GM23338 (cell line): ENCODE measurements at regions not wholly inside any gene's neighbourhood (a gene's known extent, or its start where the extent isn't known, plus 50 kb on each side); places are given as distances from the start of the nearest gene placed in this dataset.

Source experiments
- ATAC-seq: fragments of 200-7000 bp; cut with Tn5 transposase; 3 replicates; pipeline ENCODE4 v1.9.1; 2020
- DNase-seq: peaks from one replicate; pipeline ENCODE4 v3.0.0-alpha.2; 2015; ENCODE audit warnings: low spot score
- H2AFZ ChIP-seq: fragments of 200-600 bp; sonication (generic); 2 replicates; pipeline ENCODE4 v1.8.0; 2016; ENCODE audit warnings: antibody characterized with exemption, mild to moderate bottlenecking, moderate library complexity
- H3F3A ChIP-seq: fragments of 200-600 bp; sonication (generic); replicated peaks from 2 replicates; pipeline ENCODE4 v1.8.0; 2017; ENCODE audit warnings: antibody characterized with exemption, mixed run types, low read depth
- H3K27ac ChIP-seq: fragments of 200-600 bp; sonication (generic); 2 replicates; pipeline ENCODE4 v1.6.1; 2016; ENCODE audit warnings: low read depth
- H3K27me3 ChIP-seq: fragments of 200-600 bp; sonication (generic); 2 replicates; pipeline ENCODE4 v1.8.0; 2016; ENCODE audit warnings: mild to moderate bottlenecking, mixed run types, moderate library complexity; ENCODE audit not compliant: insufficient read depth
- H3K36me3 ChIP-seq: fragments of 200-600 bp; sonication (generic); 2 replicates; pipeline ENCODE4 v1.8.0; 2016; ENCODE audit warnings: mild to moderate bottlenecking; ENCODE audit not compliant: insufficient read depth
- H3K4me1 ChIP-seq: fragments of 200-600 bp; sonication (generic); 2 replicates; pipeline ENCODE4 v1.8.0; 2016; ENCODE audit warnings: mild to moderate bottlenecking, moderate library complexity; ENCODE audit not compliant: insufficient read depth
- H3K4me2 ChIP-seq: fragments of 200-600 bp; sonication (generic); 2 replicates; pipeline ENCODE4 v1.7.1; 2017; ENCODE audit warnings: mixed run types
- H3K4me3 ChIP-seq: fragments of 200-600 bp; sonication (generic); 2 replicates; pipeline ENCODE4 v1.6.1; 2016; ENCODE audit warnings: mixed run types
- H3K79me2 ChIP-seq: fragments of 200-600 bp; sonication (generic); replicated peaks from 2 replicates; pipeline ENCODE4 v1.8.0; 2017; ENCODE audit warnings: mild to moderate bottlenecking; ENCODE audit not compliant: insufficient read depth
- H3K9me2 ChIP-seq: fragments of 200-600 bp; sonication (generic); 2 replicates; pipeline ENCODE4 v1.8.0; 2017; ENCODE audit not compliant: insufficient read depth
- H4K20me1 ChIP-seq: fragments of 200-600 bp; sonication (generic); replicated peaks from 2 replicates; pipeline ENCODE4 v1.8.0; 2017; ENCODE audit warnings: mild to moderate bottlenecking; ENCODE audit not compliant: insufficient read depth
- H3K27ac Mint-ChIP-seq: 2 replicates; pipeline ENCODE4 v1.8.0; 2020; ENCODE audit warnings: inconsistent platforms, mild to moderate bottlenecking, moderate library complexity, mixed read lengths
- H3K27me3 Mint-ChIP-seq: 3 replicates; pipeline ENCODE4 v1.8.0; 2022; ENCODE audit warnings: low read depth, mild to moderate bottlenecking, moderate library complexity, mixed read lengths, inconsistent platforms; ENCODE audit not compliant: insufficient read depth, poor library complexity
- H3K36me3 Mint-ChIP-seq: 3 replicates; pipeline ENCODE4 v1.8.0; 2021; ENCODE audit warnings: low read depth, mild to moderate bottlenecking, inconsistent platforms, moderate library complexity, mixed read lengths
- H3K4me1 Mint-ChIP-seq: 3 replicates; pipeline ENCODE4 v1.8.0; 2020; ENCODE audit warnings: mild to moderate bottlenecking, inconsistent platforms, mixed read lengths
- H3K4me3 Mint-ChIP-seq: 3 replicates; pipeline ENCODE4 v1.8.0; 2021; ENCODE audit warnings: moderate library complexity, mild to moderate bottlenecking, inconsistent platforms, mixed read lengths
- H3K9me3 Mint-ChIP-seq: 3 replicates; pipeline ENCODE4 v1.8.0; 2020; ENCODE audit warnings: moderate library complexity, mild to moderate bottlenecking, inconsistent platforms, mixed read lengths
- CTCF ChIP-seq, 2 experiments: fragments of 200-600 bp in 1 of 2; sonication (generic) in 1 of 2; conservative IDR thresholded peaks; 2 replicates each; pipeline versions ENCODE4 v1.5.1 to v1.6.1; 2016 to 2017; ENCODE audit warnings: antibody characterized with exemption in 2 of 2, low read depth in 2 of 2, mild to moderate bottlenecking in 2 of 2, moderate library complexity in 1 of 2
- EZH2phosphoT487 ChIP-seq: fragments of 200-600 bp; sonication (generic); IDR thresholded peaks from one replicate; pipeline ENCODE4 v1.8.1; 2018; ENCODE audit warnings: antibody characterized with exemption; ENCODE audit not compliant: unreplicated experiment
- ZNF114 ChIP-seq: fragments of 250-450 bp; sonication (Bioruptor Pico); IDR thresholded peaks from 2 replicates; pipeline ENCODE4 v1.5.0; 2020; ENCODE audit warnings: mild to moderate bottlenecking, moderate library complexity
- TF ChIP-seq, protein P1 (sequence below): fragments of 250-450 bp; sonication (Bioruptor Pico); IDR thresholded peaks from 2 replicates; pipeline ENCODE4 v1.5.0; 2020; ENCODE audit warnings: mild to moderate bottlenecking, moderate library complexity

GRCh38 chr4:34269613-34270012 is 1974.7 kb downstream of the ARAP2 start (continued):
- TF ChIP-seq ZNF114 (no peak), CTCF (conservative IDR thresholded peaks at IDR 0.05; ENCODE audit: low read depth in 2 of 2) (no peak)

GRCh38 chr4:34271479-34272355 is 1972.6 kb downstream of the ARAP2 start:
- DNase-seq (no peak), ATAC-seq (no peak)
- Histone ChIP-seq H3K79me2 (no peaks in the 10 kb centered on the region), H3K27ac (no peak overlapping the region), H3K36me3 (no peaks in the 10 kb centered on the region), H3K4me3 (no peak overlapping the region), H2AFZ (no peak overlapping the region), H3K27me3 (no peaks in the 10 kb centered on the region), H3K4me1 (no peaks in the 10 kb centered on the region), H3K4me2 (no peak overlapping the region), H3F3A (no peaks in the 10 kb centered on the region), H4K20me1 (no peaks in the 10 kb centered on the region), H3K9me2 (0 out of 2 replicates have a peak, but pooled peaks cover 6% of the 10 kb centered on the region)
- no peaks in the 10 kb centered on the region for H3K4me1 Mint-ChIP-seq
- TF ChIP-seq CTCF (conservative IDR thresholded peaks at IDR 0.05; ENCODE audit: low read depth in 2 of 2) (no peak), EZH2phosphoT487 (no peak), ZNF114 (no peak)
- TF ChIP-seq, protein P1, sequence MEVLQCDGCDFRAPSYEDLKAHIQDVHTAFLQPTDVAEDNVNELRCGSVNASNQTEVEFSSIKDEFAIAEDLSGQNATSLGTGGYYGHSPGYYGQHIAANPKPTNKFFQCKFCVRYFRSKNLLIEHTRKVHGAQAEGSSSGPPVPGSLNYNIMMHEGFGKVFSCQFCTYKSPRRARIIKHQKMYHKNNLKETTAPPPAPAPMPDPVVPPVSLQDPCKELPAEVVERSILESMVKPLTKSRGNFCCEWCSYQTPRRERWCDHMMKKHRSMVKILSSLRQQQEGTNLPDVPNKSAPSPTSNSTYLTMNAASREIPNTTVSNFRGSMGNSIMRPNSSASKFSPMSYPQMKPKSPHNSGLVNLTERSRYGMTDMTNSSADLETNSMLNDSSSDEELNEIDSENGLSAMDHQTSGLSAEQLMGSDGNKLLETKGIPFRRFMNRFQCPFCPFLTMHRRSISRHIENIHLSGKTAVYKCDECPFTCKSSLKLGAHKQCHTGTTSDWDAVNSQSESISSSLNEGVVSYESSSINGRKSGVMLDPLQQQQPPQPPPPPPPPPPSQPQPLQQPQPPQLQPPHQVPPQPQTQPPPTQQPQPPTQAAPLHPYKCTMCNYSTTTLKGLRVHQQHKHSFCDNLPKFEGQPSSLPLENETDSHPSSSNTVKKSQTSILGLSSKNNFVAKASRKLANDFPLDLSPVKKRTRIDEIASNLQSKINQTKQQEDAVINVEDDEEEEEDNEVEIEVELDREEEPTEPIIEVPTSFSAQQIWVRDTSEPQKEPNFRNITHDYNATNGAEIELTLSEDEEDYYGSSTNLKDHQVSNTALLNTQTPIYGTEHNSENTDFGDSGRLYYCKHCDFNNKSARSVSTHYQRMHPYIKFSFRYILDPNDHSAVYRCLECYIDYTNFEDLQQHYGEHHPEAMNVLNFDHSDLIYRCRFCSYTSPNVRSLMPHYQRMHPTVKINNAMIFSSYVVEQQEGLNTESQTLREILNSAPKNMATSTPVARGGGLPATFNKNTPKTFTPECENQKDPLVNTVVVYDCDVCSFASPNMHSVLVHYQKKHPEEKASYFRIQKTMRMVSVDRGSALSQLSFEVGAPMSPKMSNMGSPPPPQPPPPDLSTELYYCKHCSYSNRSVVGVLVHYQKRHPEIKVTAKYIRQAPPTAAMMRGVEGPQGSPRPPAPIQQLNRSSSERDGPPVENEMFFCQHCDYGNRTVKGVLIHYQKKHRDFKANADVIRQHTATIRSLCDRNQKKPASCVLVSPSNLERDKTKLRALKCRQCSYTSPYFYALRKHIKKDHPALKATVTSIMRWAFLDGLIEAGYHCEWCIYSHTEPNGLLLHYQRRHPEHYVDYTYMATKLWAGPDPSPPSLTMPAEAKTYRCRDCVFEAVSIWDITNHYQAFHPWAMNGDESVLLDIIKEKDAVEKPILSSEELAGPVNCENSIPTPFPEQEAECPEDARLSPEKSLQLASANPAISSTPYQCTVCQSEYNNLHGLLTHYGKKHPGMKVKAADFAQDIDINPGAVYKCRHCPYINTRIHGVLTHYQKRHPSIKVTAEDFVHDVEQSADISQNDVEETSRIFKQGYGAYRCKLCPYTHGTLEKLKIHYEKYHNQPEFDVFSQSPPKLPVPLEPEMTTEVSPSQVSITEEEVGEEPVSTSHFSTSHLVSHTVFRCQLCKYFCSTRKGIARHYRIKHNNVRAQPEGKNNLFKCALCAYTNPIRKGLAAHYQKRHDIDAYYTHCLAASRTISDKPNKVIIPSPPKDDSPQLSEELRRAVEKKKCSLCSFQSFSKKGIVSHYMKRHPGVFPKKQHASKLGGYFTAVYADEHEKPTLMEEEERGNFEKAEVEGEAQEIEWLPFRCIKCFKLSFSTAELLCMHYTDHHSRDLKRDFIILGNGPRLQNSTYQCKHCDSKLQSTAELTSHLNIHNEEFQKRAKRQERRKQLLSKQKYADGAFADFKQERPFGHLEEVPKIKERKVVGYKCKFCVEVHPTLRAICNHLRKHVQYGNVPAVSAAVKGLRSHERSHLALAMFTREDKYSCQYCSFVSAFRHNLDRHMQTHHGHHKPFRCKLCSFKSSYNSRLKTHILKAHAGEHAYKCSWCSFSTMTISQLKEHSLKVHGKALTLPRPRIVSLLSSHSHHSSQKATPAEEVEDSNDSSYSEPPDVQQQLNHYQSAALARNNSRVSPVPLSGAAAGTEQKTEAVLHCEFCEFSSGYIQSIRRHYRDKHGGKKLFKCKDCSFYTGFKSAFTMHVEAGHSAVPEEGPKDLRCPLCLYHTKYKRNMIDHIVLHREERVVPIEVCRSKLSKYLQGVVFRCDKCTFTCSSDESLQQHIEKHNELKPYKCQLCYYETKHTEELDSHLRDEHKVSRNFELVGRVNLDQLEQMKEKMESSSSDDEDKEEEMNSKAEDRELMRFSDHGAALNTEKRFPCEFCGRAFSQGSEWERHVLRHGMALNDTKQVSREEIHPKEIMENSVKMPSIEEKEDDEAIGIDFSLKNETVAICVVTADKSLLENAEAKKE (CRISPR knock-in tag) = no peak
- H3K9me3 Mint-ChIP-seq = no peaks in the 10 kb centered on the region; the same call in 2 of the 3 replicates
- H3K4me3 Mint-ChIP-seq = no peak overlapping the region
- no peaks in the 10 kb centered on the region for H3K36me3 Mint-ChIP-seq
- H3K27ac Mint-ChIP-seq = no peak overlapping the region
- H3K27me3 Mint-ChIP-seq = no peaks in the 10 kb centered on the region
